CD4-positive, alpha-beta T cell (primary cell): ENCODE measurements at regions not wholly inside any gene's neighbourhood (a gene's known extent, or its start where the extent isn't known, plus 50 kb on each side); places are given as distances from the start of the nearest gene placed in this dataset.

ENCODE experiments used
- ATAC-seq: fragments of 200-7000 bp; cut with Tn5 transposase; one replicate; pipeline ENCODE4 v1.10.0; 2022; ENCODE audit warnings: mild to moderate bottlenecking; ENCODE audit not compliant: poor library complexity
- CTCF ChIA-PET: fragments of 350-600 bp; sonication (Branson Sonifier 250); formaldehyde crosslinking; loops from one replicate; lab custom pipeline; 2021; ENCODE audit warnings: antibody characterized with exemption, inconsistent platforms; lab: Charles Lee
- POLR2A ChIA-PET: fragments of 350-600 bp; sonication (Branson Sonifier 250); formaldehyde crosslinking; loops from one replicate; lab custom pipeline; 2021; ENCODE audit warnings: antibody characterized with exemption, inconsistent platforms; lab: Charles Lee
- DNase-seq, 14 experiments: peaks; one replicate each; pipeline ENCODE4 v3.0.0-alpha.2; 2013 to 2020; ENCODE audit warnings: mixed read lengths in 2 of 14
- H3K27ac ChIP-seq, 2 donors: one replicate each; pipeline versions ENCODE4 v1.5.1 to v1.7.0; 2013; ENCODE audit warnings: low read length in 2 of 2, low read depth in 1 of 2, mild to moderate bottlenecking in 1 of 2
- H3K27me3 ChIP-seq, 2 experiments: 1 replicate in 1 of 2; 2 replicates in 1 of 2; pipeline versions ENCODE4 v1.6.1 to v1.7.0; 2013; ENCODE audit warnings: low read length in 2 of 2, control low read depth in 1 of 2, mild to moderate bottlenecking in 1 of 2, moderate library complexity in 1 of 2; ENCODE audit not compliant: insufficient read depth in 2 of 2, control insufficient read depth in 1 of 2
- H3K36me3 ChIP-seq: one replicate; pipeline ENCODE4 v1.6.1; 2013; ENCODE audit warnings: low read length, control low read depth; ENCODE audit not compliant: insufficient read depth
- H3K4me1 ChIP-seq: one replicate; pipeline ENCODE4 v1.6.1; 2013; ENCODE audit warnings: low read length, control low read depth; ENCODE audit not compliant: insufficient read depth
- H3K4me3 ChIP-seq: one replicate; pipeline ENCODE4 v1.5.1; 2013; ENCODE audit warnings: mild to moderate bottlenecking, low read length, moderate library complexity
- H3K9me3 ChIP-seq, 2 experiments: 1 replicate in 1 of 2; 2 replicates in 1 of 2; pipeline versions ENCODE4 v1.6.1 to v1.7.0; 2013; ENCODE audit warnings: low read length in 2 of 2, mild to moderate bottlenecking in 2 of 2, control low read depth in 1 of 2, moderate library complexity in 1 of 2; ENCODE audit not compliant: control insufficient read depth in 1 of 2, insufficient read depth in 1 of 2
- H3K27ac Mint-ChIP-seq: one replicate; pipeline ENCODE4 v1.8.0; 2020; ENCODE audit warnings: mixed read lengths
- H3K27me3 Mint-ChIP-seq: one replicate; pipeline ENCODE4 v1.8.0; 2021; ENCODE audit warnings: mixed read lengths
- H3K36me3 Mint-ChIP-seq: one replicate; pipeline ENCODE4 v1.8.0; 2021; ENCODE audit warnings: low read depth, mixed read lengths
- H3K4me1 Mint-ChIP-seq: one replicate; pipeline ENCODE4 v1.8.0; 2021; ENCODE audit warnings: low read depth, mixed read lengths
- H3K4me3 Mint-ChIP-seq: one replicate; pipeline ENCODE4 v1.8.0; 2020; ENCODE audit warnings: mild to moderate bottlenecking, mixed read lengths
- H3K9me3 Mint-ChIP-seq: one replicate; pipeline ENCODE4 v1.8.0; 2020; ENCODE audit warnings: mixed read lengths
- CTCF ChIP-seq: fragments of 200-600 bp; IDR thresholded peaks from one replicate; pipeline ENCODE4 v1.8.0; 2022; ENCODE audit warnings: antibody characterized with exemption, mild to moderate bottlenecking
- intact Hi-C, 2 experiments: fragments of 100-400 bp; cut with DNase I in 1 of 2; cut with micrococcal nuclease in 1 of 2; formaldehyde crosslinking; loops; one replicate each; pipeline versions ENCODE4 v1.15.1 to v1.9.0; 2023 to 2025; cut with DNase I, micrococcal nuclease

GRCh38 chr9:88816591-88816990 is 174.7 kb upstream of the S1PR3 start:
- CTCF ChIA-PET = no interaction called here
- Histone ChIP-seq H3K36me3 (no peaks in the 10 kb centered on the region), H3K4me3 (no peak overlapping the region), H3K27me3 (peaks cover 10 to 11% of the 10 kb centered on the region in 2 experiments), H3K4me1 (no peaks in the 10 kb centered on the region), H3K27ac (no peak overlapping the region), H3K9me3 (no peaks in the 10 kb centered on the region)
- no peak for DNase-seq
- no peaks in the 10 kb centered on the region for H3K36me3 Mint-ChIP-seq
- POLR2A ChIA-PET = no interaction called here
- peaks cover 20% of the 10 kb centered on the region for H3K27me3 Mint-ChIP-seq
- no peaks in the 10 kb centered on the region for H3K4me1 Mint-ChIP-seq
- TF ChIP-seq CTCF = no peak
- no peaks in the 10 kb centered on the region for H3K9me3 Mint-ChIP-seq
- no peak overlapping the region for H3K27ac Mint-ChIP-seq
- intact Hi-C loops = no loop called here
- ATAC-seq = no peak
- no peak overlapping the region for H3K4me3 Mint-ChIP-seq

- H3K27me3 Mint-ChIP-seq = peaks cover 25% of the 10 kb centered on the region
These were observed 173.6 kb upstream of the S1PR3 start for GRCh38 chr9:88817628-88818027.

GRCh38 chr9:88818495-88819201 is 172.6 kb upstream of the S1PR3 start:
- no peaks in the 10 kb centered on the region for H3K4me1 Mint-ChIP-seq

More at GRCh38 chr9:88817628-88818027, 173.6 kb upstream of the S1PR3 start:
- Histone ChIP-seq H3K27ac (no peak overlapping the region), H3K27me3 (peaks cover 9 to 10% of the 10 kb centered on the region in 2 experiments), H3K9me3 (peaks cover 0 to 5% of the 10 kb centered on the region in 2 experiments), H3K36me3 (no peaks in the 10 kb centered on the region), H3K4me1 (no peaks in the 10 kb centered on the region), H3K4me3 (no peak overlapping the region)
- ChIA-PET POLR2A (no interaction called here), CTCF (no interaction called here)
- TF ChIP-seq CTCF = no peak
- H3K36me3 Mint-ChIP-seq = no peaks in the 10 kb centered on the region
- intact Hi-C loops = no loop called here
- DNase-seq (no peak), ATAC-seq (no peak)
- H3K4me1 Mint-ChIP-seq = no peaks in the 10 kb centered on the region
- H3K9me3 Mint-ChIP-seq = no peaks in the 10 kb centered on the region
- H3K4me3 Mint-ChIP-seq = no peak overlapping the region
- H3K27ac Mint-ChIP-seq = no peak overlapping the region

More at GRCh38 chr9:88818495-88819201, 172.6 kb upstream of the S1PR3 start:
- DNase-seq (no peak), ATAC-seq (no peak)
- ChIA-PET POLR2A (no interaction called here), CTCF (no interaction called here)
- H3K27me3 ChIP-seq = peaks cover 9 to 13% of the 10 kb centered on the region in 2 experiments
- no peaks in the 10 kb centered on the region for H3K4me1 ChIP-seq
- H3K36me3 ChIP-seq = no peaks in the 10 kb centered on the region
- no peak overlapping the region for H3K4me3 ChIP-seq
- peaks cover 32% of the 10 kb centered on the region for H3K27me3 Mint-ChIP-seq
- peaks cover 0 to 8% of the 10 kb centered on the region in 2 experiments for H3K9me3 ChIP-seq
- H3K4me3 Mint-ChIP-seq = no peak overlapping the region
- no peaks in the 10 kb centered on the region for H3K9me3 Mint-ChIP-seq
- TF ChIP-seq CTCF = no peak
- no peak overlapping the region for H3K27ac ChIP-seq
- no peak overlapping the region for H3K27ac Mint-ChIP-seq
- H3K36me3 Mint-ChIP-seq = no peaks in the 10 kb centered on the region
- intact Hi-C loops = no loop called here
